ENCODE measurements at regions not wholly inside any gene's neighbourhood (a gene's known extent, or its start where the extent isn't known, plus 50 kb on each side); places are given as distances from the start of the nearest gene placed in this dataset.

- no peak overlapping the region for H2BK5ac ChIP-seq (ENCODE audit: low read depth, low read length)
- no peak overlapping the region for H3K14ac ChIP-seq (ENCODE audit: insufficient read length)
- TF ChIP-seq CEBPB (IDR thresholded peaks at IDR 0.05; ENCODE audit: low read depth, low read length) (no peak), SIN3A (conservative IDR thresholded peaks at IDR 0.05 in 1 of 2, IDR thresholded peaks at IDR 0.05 in 1 of 2; ENCODE audit: low read depth in 1 of 2, low read length in 2 of 2) (no peak), CHD2 (IDR thresholded peaks at IDR 0.05; ENCODE audit: low read length) (no peak), ATF3 (IDR thresholded peaks at IDR 0.05; ENCODE audit: insufficient read depth, low read depth, low read length) (no peak), ASH2L (IDR thresholded peaks at IDR 0.05; ENCODE audit: low read length) (no peak)
- H3K4me1 ChIP-seq (replicated peaks in 1 of 4; ENCODE audit: control insufficient read depth in 3 of 4, insufficient read depth in 4 of 4, low read length in 3 of 4): no peaks in the 10 kb centered on the region; a peak in 2 of 7 replicates
- H3K4ac ChIP-seq (replicated peaks; ENCODE audit: insufficient read length, low read depth, low read length): no peak overlapping the region
- H2BK120ac ChIP-seq (replicated peaks; ENCODE audit: low read depth, low read length): no peak overlapping the region
- H3K79me1 ChIP-seq (ENCODE audit: low read depth, low read length): no peaks in the 10 kb centered on the region
- H2BK12ac ChIP-seq (ENCODE audit: low read depth, low read length): no peak overlapping the region
- H3K9me3 ChIP-seq (ENCODE audit: insufficient read depth in 2 of 2, low read depth in 1 of 2, low read length in 1 of 2): peaks cover 0 to 2% of the 10 kb centered on the region in 2 experiments; a peak in 2 of 4 replicates
- no peak overlapping the region for H3K23ac ChIP-seq (ENCODE audit: insufficient read length)
- H4K91ac ChIP-seq (replicated peaks; ENCODE audit: insufficient read length, low read length): no peak overlapping the region
- no peak overlapping the region for H3K4me3 ChIP-seq (ENCODE audit: extremely low read depth in 1 of 4, insufficient read depth in 2 of 4, low read depth in 3 of 4, low read length in 4 of 4)
- no peak overlapping the region for H4K5ac ChIP-seq (ENCODE audit: insufficient read length, low read depth, low read length)
- H2AK5ac ChIP-seq (ENCODE audit: low read depth, low read length): no peak overlapping the region
- no peak overlapping the region for H3K4me2 ChIP-seq (ENCODE audit: insufficient read depth in 1 of 2, low read depth in 2 of 2, low read length in 2 of 2)
- no peak for DNase-seq (ENCODE audit: low read depth in 1 of 2, low spot score in 2 of 2)
- FAIRE-seq: no peak
- no peak overlapping the region for H2BK15ac ChIP-seq (ENCODE audit: low read length)
- H3K18ac ChIP-seq (ENCODE audit: extremely low read depth, low read length): no peak overlapping the region
- POLR2A ChIA-PET (ENCODE audit: partially characterized antibody): no interaction called here
- CTCF ChIA-PET (ENCODE audit: partially characterized antibody): no interaction called here
- no peaks in the 10 kb centered on the region for H3K23me2 ChIP-seq (ENCODE audit: low read depth, low read length)
- no peak overlapping the region for H3K9ac ChIP-seq (replicated peaks in 1 of 4; ENCODE audit: extremely low read depth in 1 of 4, low read depth in 3 of 4, low read length in 3 of 4)
- H4K20me1 ChIP-seq (replicated peaks in 1 of 2; ENCODE audit: control insufficient read depth in 1 of 2, insufficient read depth in 2 of 2, low read length in 2 of 2): no peaks in the 10 kb centered on the region
- no peak overlapping the region for H4K8ac ChIP-seq (ENCODE audit: extremely low read depth, insufficient read depth, low read length)
- WGBS, 2 experiments (ENCODE audit: extremely low coverage in 1 of 2, insufficient coverage in 1 of 2, insufficient read length in 1 of 2, insufficient replicate concordance in 2 of 2, low coverage in 1 of 2, low lambda C conversion rate in 2 of 2, missing lambda C conversion rate in 1 of 2): 93% methylated on average over 1 of the region's 1 CpG; no CpG with 5 or more reads in 1 of the 2 experiments
- no peak overlapping the region for H3K27ac ChIP-seq (ENCODE audit: low read depth, low read length)
- H3K79me2 ChIP-seq (ENCODE audit: control insufficient read depth in 1 of 2, insufficient read depth in 2 of 2, low read length in 2 of 2): no peaks in the 10 kb centered on the region
- H3K27me3 ChIP-seq (replicated peaks in 1 of 4; ENCODE audit: control insufficient read depth in 3 of 4, extremely low read depth in 1 of 4, insufficient read depth in 3 of 4, low read length in 3 of 4): no peaks in the 10 kb centered on the region
- no peak overlapping the region for H2AFZ ChIP-seq (ENCODE audit: low read length)
- no peak overlapping the region for H3K56ac ChIP-seq (replicated peaks; ENCODE audit: insufficient read length, low read depth, low read length)
- no peak overlapping the region for H2BK20ac ChIP-seq (ENCODE audit: low read length)
- H3K36me3 ChIP-seq (ENCODE audit: control insufficient read depth in 2 of 4, insufficient read depth in 4 of 4, low read length in 3 of 4): no peaks in the 10 kb centered on the region
Measured at GRCh38 chr2:122098306-122098705, 342.9 kb downstream of the TSN start.
